HG03280 (cell line): ENCODE measurements at regions not wholly inside any gene's neighbourhood (a gene's known extent, or its start where the extent isn't known, plus 50 kb on each side); places are given as distances from the start of the nearest gene placed in this dataset.

Experiments used
- ATAC-seq: cut with Tn5 transposase; IDR thresholded peaks from one replicate; pipeline ENCODE4 v1.9.1; 2021; ENCODE audit warnings: mild to moderate bottlenecking, moderate library complexity; ENCODE audit not compliant: unreplicated experiment

- no peak for ATAC-seq
These were observed 360.2 kb downstream of the PREX1 start for GRCh38 chr20:48467622-48468021.

DNA sequence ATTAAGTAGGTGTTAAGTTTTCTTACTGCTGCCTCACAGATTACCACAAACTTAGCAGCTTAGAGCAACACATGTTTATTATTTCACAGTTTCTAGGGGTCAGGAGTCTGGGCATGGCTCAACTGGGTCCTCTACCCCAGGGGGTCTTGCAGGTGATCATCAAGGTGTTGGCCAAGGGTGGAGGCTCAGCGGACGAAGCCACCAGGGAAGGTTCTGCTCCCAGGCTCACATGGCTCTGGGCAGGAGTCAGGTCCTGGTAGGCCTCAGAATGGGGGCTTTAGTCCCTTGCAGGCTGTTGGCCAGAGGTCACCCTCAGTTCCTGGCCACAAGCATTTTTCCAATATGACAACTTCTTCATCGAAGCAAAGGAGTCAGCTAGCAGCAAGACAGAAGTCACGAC is 362.5 kb downstream of the PREX1 start:
- no peak for ATAC-seq

DNA sequence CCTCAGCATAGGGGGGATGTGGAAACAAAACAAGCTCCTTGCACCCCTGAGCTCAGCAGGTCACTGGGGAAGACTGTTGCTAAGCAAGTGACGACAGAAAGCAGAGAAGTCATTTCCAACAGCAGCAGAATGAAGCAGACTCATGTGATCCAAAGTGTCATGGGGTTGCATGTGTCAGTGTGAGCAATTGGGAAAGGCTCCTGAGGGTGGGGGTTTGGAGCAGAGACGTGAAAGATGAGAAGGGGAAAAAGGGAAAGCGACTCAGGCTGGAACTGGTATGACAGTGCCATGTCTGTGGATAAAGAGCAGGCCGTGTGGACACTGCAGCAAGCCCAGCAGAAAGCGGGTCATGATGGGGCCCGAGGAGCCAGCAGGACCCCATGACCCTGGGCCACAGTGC is 363.9 kb downstream of the PREX1 start:
- ATAC-seq, result no peak

DNA sequence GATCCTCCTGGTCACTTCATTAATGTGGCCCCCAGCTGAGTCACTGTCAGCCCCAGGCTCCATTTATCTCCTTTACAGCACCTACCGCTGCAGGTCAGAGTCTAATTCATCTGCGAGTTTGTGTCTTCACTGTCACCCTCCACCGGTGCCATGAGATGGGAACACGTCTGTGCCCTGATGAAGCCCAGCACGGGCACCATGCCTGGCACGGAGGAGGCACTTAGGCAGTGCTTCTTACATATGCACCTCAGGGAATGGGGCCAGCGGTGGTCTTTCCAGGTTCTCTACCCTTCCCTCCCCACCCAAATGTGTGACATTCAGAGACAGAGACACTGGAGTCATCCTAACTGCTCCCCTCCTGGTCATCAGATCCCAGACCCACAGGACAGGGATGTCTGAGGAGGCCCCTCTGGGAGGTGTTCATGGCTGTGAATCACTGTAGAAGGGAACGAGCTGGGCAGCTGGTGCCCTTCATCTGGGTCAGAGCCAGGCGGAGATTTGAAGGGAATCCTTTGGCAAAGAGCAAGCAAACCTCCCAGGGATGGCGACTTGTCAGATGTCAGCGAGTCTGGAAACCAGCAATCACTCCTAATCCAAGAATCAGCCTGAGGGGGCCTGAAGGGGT is 364.6 kb downstream of the PREX1 start:
- no peak for ATAC-seq

GRCh38 chr20:48461735-48462119 is 366.1 kb downstream of the PREX1 start:
- ATAC-seq, result no peak

DNA sequence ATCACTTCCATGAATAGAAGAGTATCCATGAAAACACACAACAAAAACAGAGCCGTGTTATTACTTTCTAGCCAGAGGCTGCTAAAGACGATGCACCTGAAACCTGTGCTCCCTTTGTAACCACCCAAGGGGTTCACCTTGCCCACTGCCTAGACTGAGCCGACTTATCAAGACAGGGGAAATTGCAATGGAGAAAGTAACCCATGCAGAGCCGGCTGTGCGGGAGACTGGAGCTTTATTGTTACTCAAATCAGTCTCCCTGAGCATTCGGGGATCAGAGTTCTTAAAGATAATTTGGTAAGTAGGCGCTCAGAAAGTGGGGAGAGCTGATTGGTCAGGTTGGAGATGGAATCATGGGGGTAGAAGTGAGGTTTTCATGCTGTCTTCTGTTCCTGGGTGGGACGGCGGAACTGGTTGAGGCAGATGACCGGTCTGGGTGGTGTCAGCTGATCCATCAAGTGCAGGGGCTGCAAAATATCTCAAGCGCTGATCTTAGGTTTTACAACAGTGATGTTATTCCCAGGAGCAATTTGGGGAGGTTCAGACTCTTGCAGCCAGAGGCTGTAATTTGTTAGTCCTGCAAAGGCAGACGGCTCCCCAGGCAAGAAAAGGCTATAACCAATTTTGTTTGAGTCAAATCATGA is 366.6 kb downstream of the PREX1 start:
- no peak for ATAC-seq

DNA sequence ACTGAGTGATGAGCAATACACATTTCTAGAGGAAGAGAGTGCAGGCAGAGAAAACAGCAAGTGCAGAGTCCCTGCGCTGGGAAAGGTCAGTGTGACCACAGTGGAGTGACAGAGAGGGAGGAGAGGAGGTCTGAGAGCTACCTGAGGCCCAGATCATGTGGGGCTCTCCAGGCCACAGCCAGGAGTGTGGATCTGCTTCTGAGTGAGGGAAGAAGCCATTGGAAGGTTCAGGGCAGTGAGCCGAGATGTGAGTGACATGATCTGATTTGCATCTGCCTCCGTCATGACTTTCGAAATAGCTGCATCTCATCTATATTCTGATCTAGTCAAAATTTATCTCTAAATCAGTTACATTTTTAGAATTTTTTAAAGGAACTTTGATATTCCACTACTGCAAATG is 367.1 kb downstream of the PREX1 start:
- ATAC-seq, result no peak

GRCh38 chr20:48459722-48460395 is 367.9 kb downstream of the PREX1 start:
- ATAC-seq, result no peak

GRCh38 chr20:48458601-48459385 is 369.0 kb downstream of the PREX1 start:
- ATAC-seq, result no peak

DNA sequence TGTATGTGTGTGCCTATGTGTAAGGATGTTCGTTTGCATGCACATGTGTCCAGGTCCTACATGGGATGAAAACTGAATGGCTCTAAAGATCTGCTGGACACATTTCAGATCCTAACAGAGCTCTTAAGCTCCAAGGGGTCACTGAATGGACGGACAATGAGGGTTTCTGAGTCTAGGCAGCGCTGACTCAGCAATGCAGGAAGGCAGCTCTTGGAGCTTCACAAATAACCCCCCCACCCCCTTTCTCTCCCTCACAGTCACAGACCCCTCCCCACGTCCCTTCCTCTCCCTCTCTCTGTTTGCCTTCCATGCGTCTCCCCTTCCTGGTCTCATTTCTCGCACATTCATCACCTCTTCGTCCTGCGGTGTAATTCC is 369.8 kb downstream of the PREX1 start:
- no peak for ATAC-seq

- ATAC-seq, result no peak
These were observed 370.4 kb downstream of the PREX1 start for GRCh38 chr20:48457193-48458002.

GRCh38 chr20:48456366-48457192 is 371.2 kb downstream of the PREX1 start:
- ATAC-seq, result no peak

DNA sequence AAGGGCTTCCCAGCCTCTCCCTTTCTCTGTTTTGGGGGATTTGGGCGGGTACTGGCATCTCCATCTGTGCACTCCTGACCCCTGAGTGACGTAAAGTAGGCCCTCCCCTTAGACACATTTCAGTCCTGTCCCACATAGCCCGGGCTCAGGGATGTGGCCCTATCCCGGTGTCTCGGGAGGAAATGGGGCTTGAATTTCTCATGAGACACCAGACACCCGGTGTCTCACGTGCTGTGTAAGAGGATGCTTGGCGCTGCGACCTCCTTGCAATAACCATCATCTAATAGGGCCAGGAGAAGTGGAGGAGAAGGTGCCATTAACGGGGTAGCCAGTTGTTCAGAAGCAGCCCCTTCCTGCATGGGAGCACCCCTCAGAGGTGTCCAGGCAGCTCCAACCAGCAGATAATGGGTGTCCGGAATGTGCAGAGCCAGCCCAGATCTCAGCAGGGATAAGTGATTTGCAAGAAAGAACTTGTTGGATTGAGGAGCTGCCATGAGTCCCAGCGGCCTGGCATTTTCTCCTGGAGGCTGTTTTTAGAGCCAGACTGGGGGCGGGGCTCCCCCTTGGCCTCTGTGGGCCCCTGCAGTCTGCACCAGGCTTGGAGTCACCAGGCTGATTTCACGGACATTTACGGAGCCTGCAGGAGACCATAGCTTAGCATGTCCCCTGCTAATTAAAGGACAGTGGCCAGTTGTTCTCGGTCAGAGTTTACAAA is 372.0 kb downstream of the PREX1 start:
- no peak for ATAC-seq

DNA sequence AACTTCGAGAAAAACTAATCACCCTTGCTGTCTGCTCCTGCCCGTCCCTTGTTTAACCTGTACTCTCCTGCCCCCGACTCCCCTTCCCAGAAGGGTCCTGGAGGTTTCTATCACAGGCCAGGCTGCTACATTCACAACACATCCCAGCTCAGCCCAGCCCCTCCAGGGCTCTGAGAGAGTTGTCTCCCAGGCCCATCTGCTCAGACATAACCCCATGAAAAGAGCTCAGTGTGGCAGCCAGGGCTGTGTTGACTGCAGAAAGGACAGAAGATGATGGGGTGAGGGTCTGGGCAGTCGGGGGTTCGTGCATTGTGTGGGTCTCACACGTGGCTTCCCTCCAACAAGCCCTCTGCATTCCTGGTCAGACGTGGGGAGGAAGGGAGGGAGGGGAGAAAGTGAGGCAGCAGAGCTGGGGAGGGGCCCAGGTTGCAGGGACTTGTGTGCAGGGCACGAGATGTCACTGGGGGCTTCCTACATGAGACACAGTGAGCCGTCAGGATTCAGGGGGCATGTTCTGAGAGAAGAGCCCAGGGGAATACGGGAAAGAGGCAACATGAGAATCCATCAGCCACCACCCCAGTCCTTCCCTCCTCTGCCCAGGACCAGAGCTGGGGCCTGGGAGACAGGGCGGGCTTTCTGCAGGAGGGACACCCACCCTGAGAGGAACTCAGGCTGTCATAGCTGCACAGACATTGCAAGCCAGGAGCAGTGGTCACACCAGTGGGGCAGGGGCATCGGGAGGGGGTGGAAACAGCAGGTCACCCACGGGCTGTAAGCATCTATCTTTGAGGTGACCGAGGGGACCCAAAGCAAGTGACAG is 372.9 kb downstream of the PREX1 start:
- ATAC-seq, result no peak

- ATAC-seq, result no peak
These were observed 374.2 kb downstream of the PREX1 start for GRCh38 chr20:48453477-48454093.

DNA sequence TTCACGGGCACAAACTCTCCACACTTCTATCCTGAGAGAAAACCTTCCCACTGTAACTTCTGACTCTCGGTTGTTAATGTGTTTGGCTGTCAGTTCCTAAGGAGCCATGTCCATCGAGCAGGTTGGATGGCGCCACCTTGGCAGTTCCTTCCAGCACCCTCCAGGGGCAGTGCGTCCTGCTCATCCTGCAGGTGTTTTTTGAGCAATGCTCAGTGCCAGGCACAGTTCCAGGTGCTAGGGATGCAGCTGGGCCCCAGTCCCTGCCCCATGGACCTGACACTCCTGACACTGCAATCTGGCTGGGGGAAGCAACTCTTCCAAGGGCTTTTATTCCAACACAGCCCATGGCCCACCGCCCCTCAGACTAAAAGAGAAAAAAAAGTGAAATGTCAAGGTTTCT is 376.4 kb downstream of the PREX1 start:
- no peak for ATAC-seq

DNA sequence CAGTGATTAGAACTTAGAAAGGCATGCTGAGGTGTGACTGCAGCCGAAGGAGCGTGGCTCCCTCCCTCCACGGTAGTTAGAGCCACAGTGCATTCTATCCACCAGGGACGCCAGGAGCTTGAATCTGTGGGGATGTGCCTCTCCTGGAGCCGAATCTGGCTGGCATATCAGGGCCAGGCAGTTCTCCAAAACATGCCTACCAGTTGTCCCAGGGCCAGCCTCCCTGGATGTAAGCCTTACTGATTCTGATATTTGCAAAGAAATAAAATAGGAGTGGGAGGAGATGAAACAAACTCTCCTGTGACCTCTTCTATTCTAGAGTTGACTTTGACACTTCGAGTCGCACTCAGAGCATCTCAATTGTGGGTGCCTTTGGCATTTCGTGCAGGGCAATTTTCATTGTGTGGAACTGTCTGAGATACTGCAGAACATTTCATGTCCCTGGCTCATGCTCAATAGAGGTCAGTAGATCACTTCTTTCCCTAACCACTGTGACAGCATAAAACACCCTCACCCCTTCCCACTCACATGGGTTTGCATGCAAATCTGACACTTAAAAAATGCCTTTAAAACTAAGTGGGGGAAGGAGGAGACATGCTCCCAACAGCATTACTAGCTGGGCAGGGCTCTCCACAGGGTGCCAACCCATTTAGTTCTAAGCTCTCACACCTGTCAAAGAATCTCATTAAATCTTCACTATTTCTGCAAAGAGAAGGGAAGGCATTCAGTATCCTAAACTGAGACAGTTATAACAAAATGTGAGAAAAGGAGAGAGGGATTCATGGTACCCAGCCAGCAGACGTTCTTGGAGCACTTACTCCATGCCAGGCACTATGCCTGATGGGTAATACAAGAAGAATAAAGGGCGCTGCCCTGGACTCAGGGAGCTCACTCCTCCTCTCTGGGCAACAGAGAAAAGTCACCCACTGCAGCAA is 378.9 kb downstream of the PREX1 start:
- no peak for ATAC-seq
